ENCODE measurements at regions not wholly inside any gene's neighbourhood (a gene's known extent, or its start where the extent isn't known, plus 50 kb on each side); places are given as distances from the start of the nearest gene placed in this dataset.

GRCh38 chr12:66945189-66945817, 266.4 kb upstream of the GRIP1 start:
- Histone ChIP-seq H3K27ac (no peak overlapping the region), H3K4me1 (no peaks in the 10 kb centered on the region), H3K27me3 (ENCODE audit: low read depth) (no peaks in the 10 kb centered on the region), H3K9me3 (no peaks in the 10 kb centered on the region), H3K4me3 (no peak overlapping the region), H3K36me3 (no peaks in the 10 kb centered on the region)
- DNase-seq: no peak
- ATAC-seq: no peak
- intact Hi-C loops (cut with DNase I): no loop called here
- TF ChIP-seq CTCF (IDR thresholded peaks at IDR 0.05): no peak

- intact Hi-C loops (cut with DNase I): no loop called here
- TF ChIP-seq CTCF (IDR thresholded peaks at IDR 0.05): no peak
- H3K27ac ChIP-seq: no peak overlapping the region
Observed at GRCh38 chr12:66947119-66947518, 268.2 kb upstream of the GRIP1 start.

DNA sequence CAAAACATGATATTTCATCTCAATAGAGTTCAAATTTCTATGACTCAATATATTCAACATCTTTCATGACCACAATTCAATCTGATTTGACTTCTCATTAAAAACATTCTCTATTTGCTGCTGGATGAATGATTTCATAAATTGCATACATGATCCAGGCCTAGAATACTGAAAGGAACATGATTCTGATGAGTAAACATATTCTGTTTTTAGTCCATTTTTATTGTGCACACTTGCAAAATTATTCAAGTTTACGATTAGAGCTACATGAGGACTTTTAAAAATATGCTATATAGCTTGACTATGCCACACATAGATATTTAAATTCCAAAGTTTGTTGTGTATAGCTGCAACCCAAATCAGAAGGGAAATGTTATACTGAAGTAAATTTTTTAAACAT, 273.8 kb upstream of the GRIP1 start:
- no peaks in the 10 kb centered on the region for H3K36me3 ChIP-seq
- DNase-seq (no peak), ATAC-seq (no peak)
- H3K27me3 ChIP-seq (ENCODE audit: low read depth): no peaks in the 10 kb centered on the region
- no peak for TF ChIP-seq CTCF (IDR thresholded peaks at IDR 0.05)
- no peak overlapping the region for H3K27ac ChIP-seq
- intact Hi-C loops (cut with DNase I): no loop called here
- H3K4me3 ChIP-seq: no peak overlapping the region
- no peaks in the 10 kb centered on the region for H3K4me1 ChIP-seq
- no peaks in the 10 kb centered on the region for H3K9me3 ChIP-seq

More at GRCh38 chr12:66947119-66947518, 268.2 kb upstream of the GRIP1 start:
- no peak for DNase-seq
- no peaks in the 10 kb centered on the region for H3K36me3 ChIP-seq
- H3K27me3 ChIP-seq (ENCODE audit: low read depth): no peaks in the 10 kb centered on the region
- no peaks in the 10 kb centered on the region for H3K4me1 ChIP-seq
- H3K9me3 ChIP-seq: no peaks in the 10 kb centered on the region
- ATAC-seq: no peak
- H3K4me3 ChIP-seq: no peak overlapping the region

GRCh38 chr12:66956300-66956699, 277.4 kb upstream of the GRIP1 start:
- intact Hi-C loops (cut with DNase I): no loop called here
- TF ChIP-seq CTCF (IDR thresholded peaks at IDR 0.05): no peak
- no peak for DNase-seq
- H3K4me1 ChIP-seq: no peaks in the 10 kb centered on the region
- H3K4me3 ChIP-seq: no peak overlapping the region
- no peak overlapping the region for H3K27ac ChIP-seq
- no peak for ATAC-seq
- no peaks in the 10 kb centered on the region for H3K36me3 ChIP-seq
- no peaks in the 10 kb centered on the region for H3K9me3 ChIP-seq
- H3K27me3 ChIP-seq (ENCODE audit: low read depth): no peaks in the 10 kb centered on the region

DNA sequence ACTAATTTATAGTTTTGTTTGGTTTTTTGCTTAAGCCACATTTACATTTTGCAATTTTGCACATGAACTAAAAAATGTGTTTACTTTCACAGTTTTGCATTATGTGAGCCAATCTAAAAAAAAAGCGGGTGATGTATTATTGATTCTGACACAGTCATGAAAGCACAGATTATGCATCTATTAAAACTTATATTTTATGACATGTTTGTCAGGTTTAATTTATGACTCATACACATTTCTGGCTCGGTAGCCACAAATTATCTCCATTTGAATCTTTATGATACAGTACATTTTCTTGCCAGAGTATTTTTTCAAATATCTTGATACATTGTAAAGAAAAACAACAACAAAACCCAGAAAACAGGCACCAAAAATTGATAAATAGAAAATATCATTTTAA, 280.4 kb upstream of the GRIP1 start:
- no peak for DNase-seq
- intact Hi-C loops (cut with DNase I): no loop called here
- H3K9me3 ChIP-seq: no peaks in the 10 kb centered on the region
- H3K36me3 ChIP-seq: no peaks in the 10 kb centered on the region
- no peak overlapping the region for H3K4me3 ChIP-seq
- H3K4me1 ChIP-seq: no peaks in the 10 kb centered on the region
- no peaks in the 10 kb centered on the region for H3K27me3 ChIP-seq (ENCODE audit: low read depth)
- no peak for ATAC-seq
- no peak overlapping the region for H3K27ac ChIP-seq
- TF ChIP-seq CTCF (IDR thresholded peaks at IDR 0.05): no peak
